ENCODE measurements at regions not wholly inside any gene's neighbourhood (a gene's known extent, or its start where the extent isn't known, plus 50 kb on each side); places are given as distances from the start of the nearest gene placed in this dataset.

- no peak for TF ChIP-seq CTCF (conservative IDR thresholded peaks at IDR 0.05; ENCODE audit: control insufficient read depth, insufficient read depth, low read depth, low read length)
- H3K4me3 ChIP-seq (ENCODE audit: control insufficient read depth, low read depth, low read length) = no peak overlapping the region
- DNase-seq (ENCODE audit: low read depth) = no peak
These were observed 369.2 kb downstream of the CCER1 start for GRCh38 chr12:90585640-90586304.

GRCh38 chr12:90576707-90577106 is 378.3 kb downstream of the CCER1 start:
- no peak for DNase-seq (ENCODE audit: low read depth)
- no peak overlapping the region for H3K4me3 ChIP-seq (ENCODE audit: control insufficient read depth, low read depth, low read length)
- no peak for TF ChIP-seq CTCF (conservative IDR thresholded peaks at IDR 0.05; ENCODE audit: control insufficient read depth, insufficient read depth, low read depth, low read length)

GRCh38 chr12:90575995-90576394 is 379.0 kb downstream of the CCER1 start:
- no peak for TF ChIP-seq CTCF (conservative IDR thresholded peaks at IDR 0.05; ENCODE audit: control insufficient read depth, insufficient read depth, low read depth, low read length)
- no peak for DNase-seq (ENCODE audit: low read depth)

GRCh38 chr12:90574676-90575075 is 380.3 kb downstream of the CCER1 start:
- no peak overlapping the region for H3K4me3 ChIP-seq (ENCODE audit: control insufficient read depth, low read depth, low read length)
- TF ChIP-seq CTCF (conservative IDR thresholded peaks at IDR 0.05; ENCODE audit: control insufficient read depth, insufficient read depth, low read depth, low read length) = no peak
- DNase-seq (ENCODE audit: low read depth) = no peak

More at GRCh38 chr12:90575995-90576394, 379.0 kb downstream of the CCER1 start:
- no peak overlapping the region for H3K4me3 ChIP-seq (ENCODE audit: control insufficient read depth, low read depth, low read length)

- no peak for TF ChIP-seq CTCF (conservative IDR thresholded peaks at IDR 0.05; ENCODE audit: control insufficient read depth, insufficient read depth, low read depth, low read length)
- no peak overlapping the region for H3K4me3 ChIP-seq (ENCODE audit: control insufficient read depth, low read depth, low read length)
- no peak for DNase-seq (ENCODE audit: low read depth)
These were observed 382.2 kb downstream of the CCER1 start for GRCh38 chr12:90572778-90573177.

GRCh38 chr12:90569685-90570084 is 385.3 kb downstream of the CCER1 start:
- no peak for TF ChIP-seq CTCF (conservative IDR thresholded peaks at IDR 0.05; ENCODE audit: control insufficient read depth, insufficient read depth, low read depth, low read length)
- DNase-seq (ENCODE audit: low read depth) = no peak
- no peak overlapping the region for H3K4me3 ChIP-seq (ENCODE audit: control insufficient read depth, low read depth, low read length)

GRCh38 chr12:90562671-90563070 is 392.3 kb downstream of the CCER1 start:
- no peak overlapping the region for H3K4me3 ChIP-seq (ENCODE audit: control insufficient read depth, low read depth, low read length)
- DNase-seq (ENCODE audit: low read depth) = no peak
- no peak for TF ChIP-seq CTCF (conservative IDR thresholded peaks at IDR 0.05; ENCODE audit: control insufficient read depth, insufficient read depth, low read depth, low read length)

Measured in fibroblast of mammary gland (primary cell).